ENCODE measurements at regions not wholly inside any gene's neighbourhood (a gene's known extent, or its start where the extent isn't known, plus 50 kb on each side); places are given as distances from the start of the nearest gene placed in this dataset.
"Not testable (repeated sequence)": the region's sequence is repeated elsewhere in the genome, so short reads cannot be mapped to it uniquely, and the experiment has no call there.

- H3K9me3 Mint-ChIP-seq: peaks cover 4% of the 10 kb centered on the region
- CTCF ChIA-PET: no interaction called here
- H3K27me3 Mint-ChIP-seq (ENCODE audit: low read depth): no peaks in the 10 kb centered on the region
- intact Hi-C loops (cut with micrococcal nuclease): no loop called here
- no peaks in the 10 kb centered on the region for H3K4me1 Mint-ChIP-seq (ENCODE audit: low read depth)
- no peak overlapping the region for H3K4me3 Mint-ChIP-seq
- no peak overlapping the region for H3K27ac Mint-ChIP-seq
- no peaks in the 10 kb centered on the region for H3K36me3 Mint-ChIP-seq (ENCODE audit: low read depth)
- DNase-seq: no peak
Measured at GRCh38 chr5:6246820-6247437, 131.4 kb downstream of the MED10 start.

GRCh38 chr5:6244339-6244714 is 134.0 kb downstream of the MED10 start:
- no peak overlapping the region for H3K27ac Mint-ChIP-seq
- intact Hi-C loops (cut with micrococcal nuclease): no loop called here

GRCh38 chr5:6243706-6244338 is 134.5 kb downstream of the MED10 start:
- H3K9me3 Mint-ChIP-seq: peaks cover under 1% of the 10 kb centered on the region
- no peak for DNase-seq
- no peaks in the 10 kb centered on the region for H3K27me3 Mint-ChIP-seq (ENCODE audit: low read depth)
- H3K4me3 Mint-ChIP-seq: no peak overlapping the region
- no peaks in the 10 kb centered on the region for H3K36me3 Mint-ChIP-seq (ENCODE audit: low read depth)
- CTCF ChIA-PET: no interaction called here
- no peak overlapping the region for H3K27ac Mint-ChIP-seq
- no peaks in the 10 kb centered on the region for H3K4me1 Mint-ChIP-seq (ENCODE audit: low read depth)
- intact Hi-C loops (cut with micrococcal nuclease): no loop called here

More at GRCh38 chr5:6244339-6244714, 134.0 kb downstream of the MED10 start:
- CTCF ChIA-PET: no interaction called here
- Mint-ChIP-seq H3K36me3 (ENCODE audit: low read depth) (no peaks in the 10 kb centered on the region), H3K4me3 (no peak overlapping the region), H3K9me3 (no peaks in the 10 kb centered on the region), H3K4me1 (ENCODE audit: low read depth) (no peaks in the 10 kb centered on the region), H3K27me3 (ENCODE audit: low read depth) (no peaks in the 10 kb centered on the region)
- DNase-seq: no peak

GRCh38 chr5:6241056-6241455 is 137.3 kb downstream of the MED10 start:
- CTCF ChIA-PET; intact Hi-C loops (cut with micrococcal nuclease); DNase-seq; H3K4me3 Mint-ChIP-seq; H3K27me3 Mint-ChIP-seq (ENCODE audit: low read depth); H3K36me3 Mint-ChIP-seq (ENCODE audit: low read depth); H3K4me1 Mint-ChIP-seq (ENCODE audit: low read depth); H3K27ac Mint-ChIP-seq; H3K9me3 Mint-ChIP-seq: not testable (repeated sequence)

GRCh38 chr5:6236858-6237481 is 141.4 kb downstream of the MED10 start:
- CTCF ChIA-PET: no interaction called here
- H3K4me1 Mint-ChIP-seq (ENCODE audit: low read depth): no peaks in the 10 kb centered on the region
- no peak overlapping the region for H3K27ac Mint-ChIP-seq
- no peaks in the 10 kb centered on the region for H3K27me3 Mint-ChIP-seq (ENCODE audit: low read depth)
- peaks cover 2% of the 10 kb centered on the region for H3K9me3 Mint-ChIP-seq
- H3K4me3 Mint-ChIP-seq: no peak overlapping the region
- intact Hi-C loops (cut with micrococcal nuclease): no loop called here
- H3K36me3 Mint-ChIP-seq (ENCODE audit: low read depth): no peaks in the 10 kb centered on the region
- DNase-seq: no peak

GRCh38 chr5:6236170-6236793 is 142.1 kb downstream of the MED10 start:
- Mint-ChIP-seq H3K4me3 (no peak overlapping the region), H3K4me1 (ENCODE audit: low read depth) (no peaks in the 10 kb centered on the region), H3K27ac (no peak overlapping the region), H3K27me3 (ENCODE audit: low read depth) (no peaks in the 10 kb centered on the region), H3K9me3 (peaks cover 2% of the 10 kb centered on the region), H3K36me3 (ENCODE audit: low read depth) (no peaks in the 10 kb centered on the region)
- DNase-seq: no peak
- CTCF ChIA-PET: no interaction called here
- intact Hi-C loops (cut with micrococcal nuclease): no loop called here

- H3K27ac Mint-ChIP-seq: no peak overlapping the region
- H3K9me3 Mint-ChIP-seq: peaks cover 2% of the 10 kb centered on the region
- H3K4me3 Mint-ChIP-seq: no peak overlapping the region
- no peak for DNase-seq
- CTCF ChIA-PET: no interaction called here
- no peaks in the 10 kb centered on the region for H3K4me1 Mint-ChIP-seq (ENCODE audit: low read depth)
- no peaks in the 10 kb centered on the region for H3K27me3 Mint-ChIP-seq (ENCODE audit: low read depth)
- H3K36me3 Mint-ChIP-seq (ENCODE audit: low read depth): no peaks in the 10 kb centered on the region
- intact Hi-C loops (cut with micrococcal nuclease): no loop called here
Measured at GRCh38 chr5:6235726-6236125, 142.6 kb downstream of the MED10 start.

- CTCF ChIA-PET: no interaction called here
- intact Hi-C loops (cut with micrococcal nuclease): no loop called here
- H3K4me3 Mint-ChIP-seq: no peak overlapping the region
Measured at GRCh38 chr5:6228257-6229250, 149.8 kb downstream of the MED10 start.

GRCh38 chr5:6225121-6225607 is 153.2 kb downstream of the MED10 start:
- no peak overlapping the region for H3K27ac Mint-ChIP-seq
- peaks cover 1% of the 10 kb centered on the region for H3K9me3 Mint-ChIP-seq
- H3K4me3 Mint-ChIP-seq: no peak overlapping the region
- intact Hi-C loops (cut with micrococcal nuclease): no loop called here
- H3K36me3 Mint-ChIP-seq (ENCODE audit: low read depth): no peaks in the 10 kb centered on the region
- DNase-seq: no peak
- CTCF ChIA-PET: no interaction called here
- no peaks in the 10 kb centered on the region for H3K4me1 Mint-ChIP-seq (ENCODE audit: low read depth)
- no peaks in the 10 kb centered on the region for H3K27me3 Mint-ChIP-seq (ENCODE audit: low read depth)

More at GRCh38 chr5:6228257-6229250, 149.8 kb downstream of the MED10 start:
- H3K36me3 Mint-ChIP-seq (ENCODE audit: low read depth): no peaks in the 10 kb centered on the region
- H3K27me3 Mint-ChIP-seq (ENCODE audit: low read depth): no peaks in the 10 kb centered on the region
- H3K4me1 Mint-ChIP-seq (ENCODE audit: low read depth): no peaks in the 10 kb centered on the region
- no peak overlapping the region for H3K27ac Mint-ChIP-seq
- DNase-seq: no peak
- H3K9me3 Mint-ChIP-seq: no peaks in the 10 kb centered on the region

- intact Hi-C loops (cut with micrococcal nuclease): no loop called here
- no peak overlapping the region for H3K27ac Mint-ChIP-seq
- H3K36me3 Mint-ChIP-seq (ENCODE audit: low read depth): no peaks in the 10 kb centered on the region
- no peaks in the 10 kb centered on the region for H3K4me1 Mint-ChIP-seq (ENCODE audit: low read depth)
- CTCF ChIA-PET: no interaction called here
- H3K4me3 Mint-ChIP-seq: no peak overlapping the region
- peaks cover 1% of the 10 kb centered on the region for H3K9me3 Mint-ChIP-seq
- no peak for DNase-seq
- H3K27me3 Mint-ChIP-seq (ENCODE audit: low read depth): no peaks in the 10 kb centered on the region
Measured at GRCh38 chr5:6224406-6224805, 153.9 kb downstream of the MED10 start.

GRCh38 chr5:6222899-6223298 is 155.4 kb downstream of the MED10 start:
- Mint-ChIP-seq H3K9me3 (peaks cover 1% of the 10 kb centered on the region), H3K4me1 (ENCODE audit: low read depth) (no peaks in the 10 kb centered on the region), H3K36me3 (ENCODE audit: low read depth) (no peaks in the 10 kb centered on the region), H3K27me3 (ENCODE audit: low read depth) (no peaks in the 10 kb centered on the region), H3K27ac (no peak overlapping the region), H3K4me3 (no peak overlapping the region)
- intact Hi-C loops (cut with micrococcal nuclease): no loop called here
- no peak for DNase-seq
- CTCF ChIA-PET: no interaction called here

- no peaks in the 10 kb centered on the region for H3K4me1 Mint-ChIP-seq (ENCODE audit: low read depth)
- no peaks in the 10 kb centered on the region for H3K36me3 Mint-ChIP-seq (ENCODE audit: low read depth)
- H3K27me3 Mint-ChIP-seq (ENCODE audit: low read depth): no peaks in the 10 kb centered on the region
- CTCF ChIA-PET: no interaction called here
- DNase-seq: no peak
- H3K4me3 Mint-ChIP-seq: no peak overlapping the region
- intact Hi-C loops (cut with micrococcal nuclease): no loop called here
- peaks cover 1% of the 10 kb centered on the region for H3K9me3 Mint-ChIP-seq
- no peak overlapping the region for H3K27ac Mint-ChIP-seq
Measured at GRCh38 chr5:6222121-6222520, 156.2 kb downstream of the MED10 start.
